ENCODE measurements at regions not wholly inside any gene's neighbourhood (a gene's known extent, or its start where the extent isn't known, plus 50 kb on each side); places are given as distances from the start of the nearest gene placed in this dataset.

- Histone ChIP-seq H2AFZ (no peak overlapping the region), H3K27me3 (ENCODE audit: insufficient read depth) (no peaks in the 10 kb centered on the region), H3K4me3 (no peak overlapping the region), H3K36me3 (ENCODE audit: insufficient read depth) (no peaks in the 10 kb centered on the region), H3K9me2 (ENCODE audit: insufficient read depth) (no peaks in the 10 kb centered on the region), H3K27ac (ENCODE audit: low read depth) (no peak overlapping the region), H3K4me1 (ENCODE audit: insufficient read depth) (peaks cover 4% of the 10 kb centered on the region; the same call in 1 of the 2 replicates), H3F3A (replicated peaks; ENCODE audit: low read depth) (no peaks in the 10 kb centered on the region), H3K79me2 (replicated peaks; ENCODE audit: insufficient read depth) (no peaks in the 10 kb centered on the region), H4K20me1 (replicated peaks; ENCODE audit: insufficient read depth) (no peaks in the 10 kb centered on the region), H3K4me2 (no peak overlapping the region)
- Mint-ChIP-seq H3K4me1 (peaks cover 15% of the 10 kb centered on the region; the same call in 2 of the 3 replicates), H3K36me3 (ENCODE audit: low read depth) (no peaks in the 10 kb centered on the region), H3K27ac (no peak overlapping the region), H3K27me3 (ENCODE audit: insufficient read depth, low read depth, poor library complexity) (no peaks in the 10 kb centered on the region), H3K4me3 (no peak overlapping the region), H3K9me3 (no peaks in the 10 kb centered on the region)
- TF ChIP-seq POLR2AphosphoS5 (IDR thresholded peaks at IDR 0.05; ENCODE audit: low read depth): no peak
- TF ChIP-seq ZNF114 (CRISPR knock-in tag; IDR thresholded peaks at IDR 0.05): no peak
- no peak for TF ChIP-seq REST (IDR thresholded peaks at IDR 0.05; ENCODE audit: unreplicated experiment)
- TF ChIP-seq ZNF331 (CRISPR knock-in tag; IDR thresholded peaks at IDR 0.05; ENCODE audit: low read depth): no peak
- no peak for TF ChIP-seq EZH2 (IDR thresholded peaks at IDR 0.05; ENCODE audit: low read depth, unreplicated experiment)
- no peak for TF ChIP-seq STAT1 (IDR thresholded peaks at IDR 0.05; ENCODE audit: unreplicated experiment)
- no peak for TF ChIP-seq ZNF462 (CRISPR knock-in tag; IDR thresholded peaks at IDR 0.05)
- TF ChIP-seq ETS1 (IDR thresholded peaks at IDR 0.05): no peak
- TF ChIP-seq CTCF (conservative IDR thresholded peaks at IDR 0.05; ENCODE audit: low read depth in 2 of 2): no peak
- no peak for TF ChIP-seq NANOG (IDR thresholded peaks at IDR 0.05; ENCODE audit: borderline replicate concordance)
- TF ChIP-seq EZH2phosphoT487 (IDR thresholded peaks at IDR 0.05; ENCODE audit: unreplicated experiment): no peak
- no peak for TF ChIP-seq JUNB (IDR thresholded peaks at IDR 0.05; ENCODE audit: unreplicated experiment)
- no peak for TF ChIP-seq CREB1 (CRISPR knock-in tag; IDR thresholded peaks at IDR 0.05; ENCODE audit: low read depth)
- DNase-seq (ENCODE audit: low spot score) (no peak), ATAC-seq (no peak)
Observed at GRCh38 chr3:144426967-144427366, 455.3 kb downstream of the DIPK2A start.
